ENCODE measurements at regions not wholly inside any gene's neighbourhood (a gene's known extent, or its start where the extent isn't known, plus 50 kb on each side); places are given as distances from the start of the nearest gene placed in this dataset.

- no peak for DNase-seq
These were observed 431.8 kb upstream of the MC4R start for GRCh38 chr18:60804415-60804814.

GRCh38 chr18:60809937-60810336 lies 437.4 kb upstream of the MC4R start:
- peak in 2 of 3 experiments; percentile 60 to 86 for DNase-seq

- no peak for DNase-seq
These were observed 440.3 kb upstream of the MC4R start for GRCh38 chr18:60812921-60813320.

GRCh38 chr18:60826346-60826745 lies 453.8 kb upstream of the MC4R start:
- DNase-seq, result no peak

GRCh38 chr18:60831971-60832370 lies 459.4 kb upstream of the MC4R start:
- no peak for DNase-seq

- no peak for DNase-seq
These were observed 466.1 kb upstream of the MC4R start for GRCh38 chr18:60838677-60839076.

- no peak for DNase-seq
These were observed 473.8 kb upstream of the MC4R start for GRCh38 chr18:60846396-60846795.

GRCh38 chr18:60847517-60847916 lies 474.9 kb upstream of the MC4R start:
- DNase-seq, result no peak

- peak in 2 of 3 experiments; percentile 14 to 52 for DNase-seq
These were observed 471.7 kb upstream of the CDH20 start for GRCh38 chr18:60861575-60861974.

GRCh38 chr18:60862988-60863387 lies 470.2 kb upstream of the CDH20 start:
- no peak for DNase-seq

- no peak for DNase-seq
These were observed 467.4 kb upstream of the CDH20 start for GRCh38 chr18:60865801-60866200.

GRCh38 chr18:60870261-60871153 lies 462.7 kb upstream of the CDH20 start:
- no peak for DNase-seq

- DNase-seq, result no peak
These were observed 460.8 kb upstream of the CDH20 start for GRCh38 chr18:60872434-60872833.

GRCh38 chr18:60873708-60874107 lies 459.5 kb upstream of the CDH20 start:
- no peak for DNase-seq

GRCh38 chr18:60875957-60876507 lies 457.2 kb upstream of the CDH20 start:
- DNase-seq, result peak in 1 of 3 experiments; percentile 35

GRCh38 chr18:60880184-60880583 lies 453.0 kb upstream of the CDH20 start:
- no peak for DNase-seq

GRCh38 chr18:60883587-60883986 lies 449.6 kb upstream of the CDH20 start:
- DNase-seq, result no peak

- no peak for DNase-seq
These were observed 445.1 kb upstream of the CDH20 start for GRCh38 chr18:60888071-60888624.

GRCh38 chr18:60889442-60889841 lies 443.8 kb upstream of the CDH20 start:
- DNase-seq, result no peak

- DNase-seq, result no peak
These were observed 441.3 kb upstream of the CDH20 start for GRCh38 chr18:60891936-60892335.

- DNase-seq, result no peak
These were observed 440.8 kb upstream of the CDH20 start for GRCh38 chr18:60892441-60892840.

GRCh38 chr18:60892855-60893254 lies 440.4 kb upstream of the CDH20 start:
- DNase-seq, result no peak

- no peak for DNase-seq
These were observed 439.7 kb upstream of the CDH20 start for GRCh38 chr18:60893355-60894097.
